H9 (cell line): ENCODE measurements at regions not wholly inside any gene's neighbourhood (a gene's known extent, or its start where the extent isn't known, plus 50 kb on each side); places are given as distances from the start of the nearest gene placed in this dataset.

Experiments used
- DNase-seq: peaks from one replicate; pipeline ENCODE4 v3.0.0-alpha.2; 2017
- H2AFZ ChIP-seq: one replicate; pipeline ENCODE4 v1.6.1; 2013; ENCODE audit warnings: mild to moderate bottlenecking, low read length, control low read depth, moderate library complexity
- H2AK5ac ChIP-seq: 2 replicates; pipeline ENCODE4 v1.6.1; 2013; ENCODE audit warnings: low read length, control low read depth, mixed read lengths; ENCODE audit not compliant: insufficient read length
- H2BK120ac ChIP-seq: one replicate; pipeline ENCODE4 v1.6.1; 2013; ENCODE audit warnings: low read depth, mild to moderate bottlenecking, low read length, control low read depth, inconsistent platforms; ENCODE audit not compliant: poor library complexity, severe bottlenecking
- H2BK12ac ChIP-seq: 2 replicates; pipeline ENCODE4 v1.6.1; 2013; ENCODE audit warnings: low read length, control low read depth, mixed read lengths, low read depth; ENCODE audit not compliant: insufficient read length
- H2BK15ac ChIP-seq: 2 replicates; pipeline ENCODE4 v1.6.1; 2013; ENCODE audit warnings: low read depth, low read length, control low read depth
- H2BK20ac ChIP-seq: one replicate; pipeline ENCODE4 v1.6.1; 2013; ENCODE audit warnings: low read depth, mild to moderate bottlenecking, low read length, control low read depth, inconsistent platforms; ENCODE audit not compliant: poor library complexity, severe bottlenecking
- H2BK5ac ChIP-seq: 2 replicates; pipeline ENCODE4 v1.6.1; 2013; ENCODE audit warnings: low read length, control low read depth, mixed read lengths; ENCODE audit not compliant: insufficient read length
- H3K14ac ChIP-seq: 2 replicates; pipeline ENCODE4 v1.6.1; 2013; ENCODE audit warnings: low read length, control low read depth; ENCODE audit not compliant: insufficient read depth
- H3K18ac ChIP-seq: 2 replicates; pipeline ENCODE4 v1.6.1; 2013; ENCODE audit warnings: low read depth, mild to moderate bottlenecking, mixed read lengths, low read length, control low read depth; ENCODE audit not compliant: insufficient read length
- H3K23ac ChIP-seq: 2 replicates; pipeline ENCODE4 v1.6.1; 2013; ENCODE audit warnings: low read length, control low read depth, mixed read lengths, low read depth; ENCODE audit not compliant: insufficient read length
- H3K23me2 ChIP-seq: 2 replicates; pipeline ENCODE4 v1.6.1; 2013; ENCODE audit warnings: low read depth, mild to moderate bottlenecking, mixed read lengths, low read length, control low read depth; ENCODE audit not compliant: insufficient read length, poor library complexity, severe bottlenecking
- H3K27ac ChIP-seq: 2 replicates; pipeline ENCODE4 v1.5.1; 2013; ENCODE audit warnings: low read length, control low read depth, mixed read lengths, low read depth; ENCODE audit not compliant: insufficient read length
- H3K27me3 ChIP-seq: 2 replicates; pipeline ENCODE4 v1.6.1; 2013; ENCODE audit warnings: low read length, control low read depth, inconsistent platforms; ENCODE audit not compliant: insufficient read depth
- H3K4ac ChIP-seq: 2 replicates; pipeline ENCODE4 v1.6.1; 2013; ENCODE audit warnings: low read depth, mild to moderate bottlenecking, control low read depth, inconsistent platforms, low read length, moderate library complexity
- H3K4me1 ChIP-seq: 2 replicates; pipeline ENCODE4 v1.6.1; 2013; ENCODE audit warnings: low read length, control low read depth, inconsistent platforms; ENCODE audit not compliant: insufficient read depth
- H3K4me2 ChIP-seq: 2 replicates; pipeline ENCODE4 v1.6.1; 2013; ENCODE audit warnings: low read length, control low read depth, mixed read lengths; ENCODE audit not compliant: insufficient read length, insufficient read depth
- H3K56ac ChIP-seq: 2 replicates; pipeline ENCODE4 v1.6.1; 2013; ENCODE audit warnings: low read depth, mild to moderate bottlenecking, mixed read lengths, low read length, control low read depth; ENCODE audit not compliant: insufficient read length
- H3K79me1 ChIP-seq: 2 replicates; pipeline ENCODE4 v1.6.1; 2013; ENCODE audit warnings: low read depth, mild to moderate bottlenecking, moderate library complexity, low read length, control low read depth, inconsistent platforms; ENCODE audit not compliant: insufficient read depth, poor library complexity, severe bottlenecking
- H3K79me2 ChIP-seq: 2 replicates; pipeline ENCODE4 v1.6.1; 2013; ENCODE audit warnings: low read length, control low read depth, inconsistent platforms; ENCODE audit not compliant: insufficient read depth
- H3K9ac ChIP-seq: 2 replicates; pipeline ENCODE4 v1.6.1; 2013; ENCODE audit warnings: low read length, control low read depth, mixed read lengths; ENCODE audit not compliant: insufficient read length; ENCODE audit errors: extremely low read depth
- H3K9me3 ChIP-seq: one replicate; pipeline ENCODE4 v1.6.1; 2013; ENCODE audit warnings: low read depth, low read length, inconsistent platforms; ENCODE audit not compliant: control insufficient read depth
- H3T11ph ChIP-seq: one replicate; pipeline ENCODE4 v1.6.1; 2013; ENCODE audit warnings: mild to moderate bottlenecking, low read length, control low read depth, inconsistent platforms
- H4K20me1 ChIP-seq: one replicate; pipeline ENCODE4 v1.6.1; 2013; ENCODE audit not compliant: control insufficient read depth, insufficient read length, insufficient read depth
- H4K5ac ChIP-seq: 2 replicates; pipeline ENCODE4 v1.6.1; 2013; ENCODE audit warnings: low read depth, mild to moderate bottlenecking, mixed read lengths, low read length, control low read depth; ENCODE audit not compliant: insufficient read length
- H4K8ac ChIP-seq: replicated peaks from 2 replicates; pipeline ENCODE4 v1.6.1; 2013; ENCODE audit warnings: low read length, control low read depth, mixed read lengths, low read depth; ENCODE audit not compliant: insufficient read length
- H4K91ac ChIP-seq: 2 replicates; pipeline ENCODE4 v1.6.1; 2013; ENCODE audit warnings: low read depth, mild to moderate bottlenecking, moderate library complexity, mixed read lengths, low read length, control low read depth; ENCODE audit not compliant: insufficient read length
- H3K27ac Mint-ChIP-seq, 3 experiments: 2 replicates in 2 of 3; 3 replicates in 1 of 3; pipeline ENCODE4 v1.8.0; 2020 to 2021; ENCODE audit warnings: mixed read lengths in 3 of 3, mild to moderate bottlenecking in 1 of 3, moderate library complexity in 1 of 3
- H3K27me3 Mint-ChIP-seq: 2 replicates; pipeline ENCODE4 v1.8.0; 2021; ENCODE audit warnings: low read depth, mild to moderate bottlenecking, moderate library complexity, mixed read lengths
- H3K36me3 Mint-ChIP-seq, 3 experiments: 2 replicates in 2 of 3; 3 replicates in 1 of 3; pipeline ENCODE4 v1.8.0; 2020 to 2021; ENCODE audit warnings: low read depth in 3 of 3, mixed read lengths in 3 of 3; ENCODE audit not compliant: insufficient read depth in 1 of 3
- H3K4me1 Mint-ChIP-seq, 2 experiments: 2 replicates each; pipeline ENCODE4 v1.8.0; 2020; ENCODE audit warnings: mixed read lengths in 2 of 2
- H3K4me3 Mint-ChIP-seq, 2 experiments: 2 replicates in 1 of 2; 3 replicates in 1 of 2; pipeline ENCODE4 v1.8.0; 2020 to 2021; ENCODE audit warnings: mild to moderate bottlenecking in 2 of 2, mixed read lengths in 2 of 2, moderate library complexity in 1 of 2
- H3K9me3 Mint-ChIP-seq, 2 experiments: 2 replicates in 1 of 2; 3 replicates in 1 of 2; pipeline ENCODE4 v1.8.0; 2020; ENCODE audit warnings: mild to moderate bottlenecking in 2 of 2, mixed read lengths in 2 of 2, moderate library complexity in 1 of 2
- CTCF ChIP-seq: fragments of 200-600 bp; sonication (generic); conservative IDR thresholded peaks from 3 replicates; pipeline ENCODE4 v1.8.0; 2021; ENCODE audit warnings: antibody characterized with exemption, mild to moderate bottlenecking
- WGBS: extraction: QIAGEN DNeasy Blood & Tissue Kit; methylation state at CpG from one replicate; pipeline ENCODE4 v1.1.7; 2013; ENCODE audit warnings: missing lambda C conversion rate, low lambda C conversion rate, mixed read lengths; ENCODE audit not compliant: insufficient read length; ENCODE audit errors: extremely low coverage; 5-methylcytosine and 5-hydroxymethylcytosine counted together

- H3K79me2 ChIP-seq = no peaks in the 10 kb centered on the region
- no peak overlapping the region for H4K8ac ChIP-seq
- no peak overlapping the region for H2BK12ac ChIP-seq
- no peak overlapping the region for H2BK120ac ChIP-seq
- no peak for DNase-seq
- no peak overlapping the region for H3K27ac Mint-ChIP-seq
- no peaks in the 10 kb centered on the region for H3K9me3 ChIP-seq
- no peak overlapping the region for H3K14ac ChIP-seq
- H2BK5ac ChIP-seq = no peak overlapping the region
- no peaks in the 10 kb centered on the region for H4K20me1 ChIP-seq
- H3K4me3 Mint-ChIP-seq = no peak overlapping the region
- H3K56ac ChIP-seq = no peak overlapping the region
- no peaks in the 10 kb centered on the region for H3K27me3 ChIP-seq
- H3K36me3 Mint-ChIP-seq = no peaks in the 10 kb centered on the region
- no peak for TF ChIP-seq CTCF
- no peak overlapping the region for H3K18ac ChIP-seq
- H3K9me3 Mint-ChIP-seq = no peaks in the 10 kb centered on the region
- no peak overlapping the region for H4K5ac ChIP-seq
- no peak overlapping the region for H3K23ac ChIP-seq
- H3K79me1 ChIP-seq = no peaks in the 10 kb centered on the region
- H2BK20ac ChIP-seq = no peak overlapping the region
- no peak overlapping the region for H2BK15ac ChIP-seq
- no peak overlapping the region for H4K91ac ChIP-seq
- no CpG with 5 or more reads among the region's 6 CpGs for WGBS
- no peak overlapping the region for H3K4ac ChIP-seq
- no peaks in the 10 kb centered on the region for H3K27me3 Mint-ChIP-seq
- H3K4me1 Mint-ChIP-seq = peaks cover 13% of the 10 kb centered on the region in 2 experiments
- no peak overlapping the region for H3T11ph ChIP-seq
- no peak overlapping the region for H3K27ac ChIP-seq
- H3K4me1 ChIP-seq = peaks cover 4% of the 10 kb centered on the region; the same call in 1 of the 2 replicates
- H3K9ac ChIP-seq = no peak overlapping the region
- no peak overlapping the region for H2AK5ac ChIP-seq
- H2AFZ ChIP-seq = no peak overlapping the region
- no peak overlapping the region for H3K4me2 ChIP-seq
- no peaks in the 10 kb centered on the region for H3K23me2 ChIP-seq
These were observed 377.5 kb downstream of the TMEM167A start for GRCh38 chr5:82699737-82700136.
